GM19463 (cell line): ENCODE measurements at regions not wholly inside any gene's neighbourhood (a gene's known extent, or its start where the extent isn't known, plus 50 kb on each side); places are given as distances from the start of the nearest gene placed in this dataset.

Source experiments
- ATAC-seq: cut with Tn5 transposase; IDR thresholded peaks from one replicate; pipeline ENCODE4 v1.9.1; 2021; ENCODE audit warnings: mild to moderate bottlenecking, moderate library complexity; ENCODE audit not compliant: unreplicated experiment

GRCh38 chr9:4386819-4387218 is 87.0 kb upstream of the GLIS3 start:
- ATAC-seq: no peak

DNA sequence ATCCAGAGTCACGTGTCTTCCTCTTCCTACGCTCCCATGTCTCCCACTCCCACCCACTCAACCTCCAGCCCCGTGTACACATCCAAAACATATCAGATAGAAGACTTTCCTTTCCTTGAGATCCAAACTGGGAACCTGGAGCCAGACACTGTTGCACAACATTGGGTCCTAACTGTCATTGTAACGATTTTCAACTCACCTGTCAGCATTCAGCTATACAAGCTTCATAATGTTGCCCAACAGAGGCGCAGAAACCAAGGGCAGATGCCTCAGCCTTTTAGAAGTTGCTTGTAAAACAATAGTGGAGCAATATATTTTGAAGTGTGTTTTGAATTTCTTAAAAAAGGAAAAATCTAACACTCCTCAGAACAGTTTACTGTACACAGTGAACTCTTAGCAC is 84.9 kb upstream of the GLIS3 start:
- ATAC-seq: no peak

GRCh38 chr9:4382722-4383317 is 83.0 kb upstream of the GLIS3 start:
- no peak for ATAC-seq

- no peak for ATAC-seq
Measured at GRCh38 chr9:4381744-4382143, 81.9 kb upstream of the GLIS3 start.

GRCh38 chr9:4380406-4380805 is 80.5 kb upstream of the GLIS3 start:
- ATAC-seq: no peak

GRCh38 chr9:4375424-4376200 is 75.7 kb upstream of the GLIS3 start:
- ATAC-seq: no peak

DNA sequence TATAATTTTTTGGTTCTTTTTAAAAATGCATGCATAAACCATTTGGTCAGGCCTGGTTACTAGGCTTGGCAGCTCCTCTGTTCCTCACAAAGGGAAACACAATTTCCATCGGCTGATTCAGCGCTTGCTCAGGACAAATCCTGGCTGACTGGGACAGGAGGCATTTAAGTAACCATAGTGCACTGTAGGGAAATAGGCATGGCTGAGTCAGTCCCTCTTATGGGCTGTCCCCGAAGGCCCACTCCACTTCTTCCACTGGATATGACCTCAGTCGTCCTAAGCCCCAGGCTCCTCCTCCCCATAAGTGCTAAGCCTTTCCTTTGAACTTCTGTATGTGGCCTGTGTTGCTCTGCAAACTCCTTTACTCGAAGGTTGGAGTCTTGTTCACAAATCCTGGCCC is 71.2 kb upstream of the GLIS3 start:
- ATAC-seq: no peak

DNA sequence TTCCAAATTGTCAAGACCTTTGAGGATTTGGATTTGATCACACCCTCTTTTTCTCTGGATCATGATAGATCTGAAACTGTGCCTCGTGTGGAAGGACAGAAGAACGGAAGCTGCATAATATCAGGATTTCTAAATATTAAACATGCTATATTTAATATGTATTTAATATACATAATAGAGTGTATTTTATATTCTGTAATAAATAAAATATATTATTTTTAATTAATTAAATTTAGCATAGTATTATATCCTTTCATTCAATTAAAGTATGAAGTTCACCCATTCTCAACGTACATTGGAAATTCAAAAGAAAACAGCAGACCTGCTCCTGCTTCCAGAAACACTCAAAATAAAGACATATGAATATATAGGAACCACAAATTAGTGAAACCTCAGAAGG is 70.6 kb upstream of the GLIS3 start:
- ATAC-seq: no peak

DNA sequence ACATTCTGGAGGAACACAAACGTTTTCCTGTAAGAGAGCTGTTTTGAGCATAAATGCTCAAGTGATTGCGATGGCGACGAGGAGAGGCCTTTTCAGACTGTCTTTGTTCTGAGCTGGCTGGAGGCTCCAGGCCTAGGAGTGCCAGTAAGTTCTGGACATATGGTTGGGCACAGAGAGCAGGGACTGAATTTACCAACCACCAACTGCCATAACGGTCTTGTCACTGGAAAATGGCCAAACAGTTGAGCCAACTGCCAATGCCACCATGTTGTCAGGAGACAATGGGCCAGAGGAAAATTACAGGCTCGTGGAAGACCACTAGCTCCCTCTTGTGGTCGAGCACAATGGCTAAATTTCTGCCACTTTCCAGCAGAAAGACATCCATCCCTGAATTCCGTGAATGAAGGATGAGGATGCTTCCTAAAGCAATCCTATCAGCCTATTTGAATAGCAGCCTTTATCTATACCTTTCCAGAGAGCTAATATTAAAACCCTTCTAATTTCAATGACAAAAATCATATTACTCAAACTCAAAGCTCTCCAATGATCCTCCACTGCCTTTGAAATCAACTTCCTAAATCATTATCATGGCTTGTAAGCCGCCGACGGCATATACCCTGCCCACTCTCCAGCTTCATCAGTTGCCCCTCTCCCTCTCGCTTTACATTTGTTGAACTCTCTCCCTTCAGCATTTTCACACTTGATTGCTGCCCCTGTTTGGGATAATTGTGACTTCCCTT is 66.9 kb upstream of the GLIS3 start:
- no peak for ATAC-seq

- ATAC-seq: no peak
Measured at GRCh38 chr9:4365055-4365454, 65.2 kb upstream of the GLIS3 start.

DNA sequence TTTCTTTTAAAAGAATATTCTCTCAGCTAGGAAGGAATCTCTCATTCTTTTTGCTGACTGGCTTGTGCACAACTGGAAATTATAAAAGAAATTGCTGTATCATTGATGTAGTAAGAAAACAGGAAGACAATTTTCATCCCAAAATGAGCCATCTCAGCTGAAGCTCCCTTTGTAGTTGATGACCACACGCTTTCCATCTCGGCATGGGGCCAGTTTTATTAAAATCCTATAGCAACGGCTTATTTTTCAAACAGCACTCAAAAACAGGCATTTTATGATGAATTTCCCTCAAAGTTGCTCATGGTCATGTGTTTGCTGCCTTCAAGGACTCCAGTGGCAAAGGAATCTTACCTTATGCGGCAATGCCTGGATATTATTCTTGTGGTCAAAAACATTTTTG is 62.4 kb upstream of the GLIS3 start:
- ATAC-seq: no peak

- no peak for ATAC-seq
Measured at GRCh38 chr9:4359016-4359415, 59.1 kb upstream of the GLIS3 start.

DNA sequence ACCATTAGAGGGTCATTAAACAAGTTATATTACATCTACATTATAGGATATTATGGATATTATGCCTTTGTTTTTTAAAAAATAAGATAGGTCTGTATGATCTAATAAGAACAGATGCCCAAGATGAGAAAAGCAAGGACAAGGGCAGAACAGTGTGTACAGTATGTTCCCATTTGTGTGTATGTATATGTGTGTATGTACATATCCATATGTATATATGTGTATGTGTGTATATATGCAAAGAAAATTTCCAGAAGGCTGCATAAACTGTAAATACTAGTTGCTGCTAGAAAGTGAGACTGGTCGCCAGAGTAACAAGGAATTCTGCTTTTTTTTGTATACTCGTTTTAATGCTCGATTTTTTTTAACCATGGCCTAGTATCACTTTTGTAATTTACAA is 58.1 kb upstream of the GLIS3 start:
- ATAC-seq: no peak

GRCh38 chr9:4356306-4356705 is 56.4 kb upstream of the GLIS3 start:
- ATAC-seq: no peak

GRCh38 chr9:4353236-4353635 is 53.4 kb upstream of the GLIS3 start:
- ATAC-seq: no peak

DNA sequence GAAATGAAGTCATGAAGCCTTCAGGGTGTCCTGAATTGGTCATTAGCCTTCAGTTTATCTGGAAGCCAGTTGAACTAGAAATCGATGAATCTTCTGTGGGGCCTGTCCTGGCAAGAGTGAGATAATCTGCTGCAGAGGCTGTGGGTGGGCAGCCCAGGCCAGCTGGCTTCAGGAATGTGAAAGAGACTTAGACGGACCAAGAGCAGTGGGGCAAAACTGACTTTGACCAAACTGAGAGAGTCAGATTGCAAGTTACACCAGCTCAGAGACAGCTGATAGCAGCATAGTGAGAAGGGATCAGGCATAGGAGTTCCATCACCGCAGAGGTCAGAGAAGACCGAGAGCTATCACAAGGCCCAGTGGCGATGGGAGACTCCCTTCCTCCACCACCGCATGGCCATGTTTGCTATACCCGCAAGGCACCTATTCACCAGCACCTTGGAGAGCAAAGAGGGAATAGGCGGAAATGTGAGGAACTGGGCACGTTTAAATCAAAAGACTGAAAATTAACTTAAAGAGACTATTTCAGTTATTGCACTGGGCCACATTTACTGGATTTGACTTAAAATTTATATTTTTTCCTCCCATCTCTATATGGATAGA is 50.0 kb upstream of the GLIS3 start:
- ATAC-seq: no peak
